Esophagus muscularis mucosa (tissue), 4 donors: ENCODE measurements at regions not wholly inside any gene's neighbourhood (a gene's known extent, or its start where the extent isn't known, plus 50 kb on each side); places are given as distances from the start of the nearest gene placed in this dataset.

Experiments
- DNase-seq: peaks from one replicate; pipeline ENCODE4 v3.0.0-alpha.2; 2017; ENCODE audit errors: extremely low spot score
- H3K27ac ChIP-seq, 4 donors: fragments of 200-600 bp; sonication (generic); replicated peaks in 1 of 4; 1 replicate in 3 of 4; 2 replicates in 1 of 4; pipeline ENCODE4 v1.5.1; 2016 to 2019; ENCODE audit warnings: mild to moderate bottlenecking in 1 of 4
- H3K27me3 ChIP-seq, 4 donors: fragments of 200-600 bp; sonication (generic); one replicate each; pipeline versions ENCODE4 v1.5.1 to v1.6.0; 2016 to 2019
- H3K36me3 ChIP-seq, 4 donors: fragments of 200-600 bp; sonication (generic); one replicate each; pipeline ENCODE4 v1.5.1; 2016 to 2019
- H3K4me1 ChIP-seq, 4 donors: fragments of 200-600 bp; sonication (generic); one replicate each; pipeline ENCODE4 v1.5.1; 2016 to 2019
- H3K4me3 ChIP-seq, 4 donors: fragments of 200-600 bp; sonication (generic); 1 replicate in 2 of 4; 2 replicates in 2 of 4; pipeline ENCODE4 v1.5.1; 2016 to 2019; ENCODE audit warnings: mild to moderate bottlenecking in 4 of 4, moderate library complexity in 1 of 4
- H3K9me3 ChIP-seq, 4 donors: fragments of 200-600 bp; sonication (generic); 1 replicate in 3 of 4; 2 replicates in 1 of 4; pipeline ENCODE4 v1.5.1; 2016 to 2019
- CTCF ChIP-seq, 3 experiments: fragments of 200-600 bp in 2 of 3; fragments of 450-650 bp in 1 of 3; sonication (generic) in 2 of 3; IDR thresholded peaks; one replicate each; pipeline ENCODE4 v1.5.1; 2017 to 2019; ENCODE audit warnings: antibody characterized with exemption in 3 of 3, mild to moderate bottlenecking in 2 of 3, moderate library complexity in 1 of 3
- EP300 ChIP-seq: sonication (generic); formaldehyde crosslinking; IDR thresholded peaks from one replicate; pipeline ENCODE4 v1.6.1; 2017; ENCODE audit warnings: antibody characterized with exemption
- POLR2A ChIP-seq: fragments of 450-650 bp; IDR thresholded peaks from one replicate; pipeline ENCODE4 v1.6.1; 2017; ENCODE audit warnings: antibody characterized with exemption, moderate library complexity, mild to moderate bottlenecking, low read depth
- POLR2AphosphoS5 ChIP-seq, 2 donors: sonication (generic); formaldehyde crosslinking; IDR thresholded peaks; one replicate each; pipeline ENCODE4 v1.6.1; 2017; ENCODE audit warnings: antibody characterized with exemption in 2 of 2
- WGBS: methylation state at CpG from one replicate; pipeline ENCODE4 v1.1.5; 2018; 5-methylcytosine and 5-hydroxymethylcytosine counted together
- intact Hi-C: fragments of 100-400 bp; cut with DNase I; formaldehyde crosslinking; loops from one replicate; pipeline ENCODE4 v1.15.1; 2023

DNA sequence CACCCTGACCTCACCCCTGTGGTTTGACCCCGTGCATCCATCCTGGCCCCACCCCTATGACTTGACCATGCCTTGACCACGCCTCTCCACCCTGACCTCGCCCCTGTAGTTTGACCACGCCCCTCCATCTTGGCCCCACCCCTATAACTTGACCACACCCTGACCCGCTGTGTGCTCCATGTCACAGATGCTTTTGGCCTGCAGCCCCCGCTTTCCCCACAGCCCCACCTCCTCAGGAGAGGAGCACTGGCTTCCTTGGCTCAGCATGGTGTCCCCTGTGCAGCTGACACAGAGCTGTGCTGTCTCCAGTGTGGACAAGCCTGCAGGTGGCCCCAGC, 269.9 kb upstream of the SFSWAP start:
- no peak overlapping the region for H3K4me3 ChIP-seq
- H3K27me3 ChIP-seq, result peaks cover 0 to 25% (median 0%) of the 10 kb centered on the region in 4 donors
- WGBS, result 89% methylated on average over 5 of the region's 6 CpGs
- H3K36me3 ChIP-seq, result no peaks in the 10 kb centered on the region
- no peaks in the 10 kb centered on the region for H3K4me1 ChIP-seq
- no peak for DNase-seq
- H3K9me3 ChIP-seq, result no peaks in the 10 kb centered on the region
- H3K27ac ChIP-seq, result no peak overlapping the region
- intact Hi-C loops, result no loop called here
- TF ChIP-seq CTCF (IDR thresholded peaks at IDR 0.05), result no peak
- no peak for TF ChIP-seq POLR2A
- no peak for TF ChIP-seq EP300
- no peak for TF ChIP-seq POLR2AphosphoS5 (IDR thresholded peaks at IDR 0.05)

DNA sequence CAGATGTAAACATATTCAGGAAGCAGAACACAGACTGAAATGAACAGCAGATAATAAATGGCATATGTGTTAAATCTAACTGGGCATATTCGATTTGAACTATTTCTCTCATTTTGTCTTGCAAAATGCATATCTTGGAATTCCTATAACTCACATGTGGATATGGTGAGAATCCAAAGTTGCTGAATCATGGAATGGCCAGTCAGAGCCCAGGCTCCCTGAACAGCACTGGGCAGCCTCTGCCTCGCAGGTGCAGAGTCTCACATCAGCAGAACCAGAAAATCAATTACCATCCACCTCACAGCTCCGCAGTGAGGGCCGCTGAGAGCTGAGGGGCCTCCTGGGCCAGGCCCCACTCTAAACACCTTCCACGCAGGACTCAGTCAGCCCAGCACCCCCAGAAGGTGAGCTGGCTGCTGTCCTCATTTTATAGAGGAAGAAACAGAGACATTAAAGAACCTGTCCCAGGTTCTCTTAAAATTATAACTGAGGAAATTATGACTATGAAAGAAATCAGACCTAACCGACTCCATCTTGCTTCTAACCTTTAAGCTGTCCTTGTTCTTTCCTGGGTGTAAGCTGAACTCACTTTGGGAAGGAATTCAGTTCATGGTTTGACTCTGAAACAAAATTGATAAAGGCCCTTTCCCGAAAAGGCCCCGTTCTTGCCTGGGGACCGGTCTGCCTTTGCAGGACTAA, 269.1 kb upstream of the SFSWAP start:
- no peaks in the 10 kb centered on the region for H3K36me3 ChIP-seq
- TF ChIP-seq POLR2A (no peak), CTCF (IDR thresholded peaks at IDR 0.05) (no peak), POLR2AphosphoS5 (IDR thresholded peaks at IDR 0.05) (no peak), EP300 (no peak)
- WGBS, result 80% methylated on average over 6 of the region's 9 CpGs
- no peaks in the 10 kb centered on the region for H3K4me1 ChIP-seq
- no peaks in the 10 kb centered on the region for H3K9me3 ChIP-seq
- H3K27ac ChIP-seq, result no peak overlapping the region
- no peak for DNase-seq
- no peak overlapping the region for H3K4me3 ChIP-seq
- intact Hi-C loops, result no loop called here
- H3K27me3 ChIP-seq, result peaks cover 0 to 24% (median 0%) of the 10 kb centered on the region in 4 donors

DNA sequence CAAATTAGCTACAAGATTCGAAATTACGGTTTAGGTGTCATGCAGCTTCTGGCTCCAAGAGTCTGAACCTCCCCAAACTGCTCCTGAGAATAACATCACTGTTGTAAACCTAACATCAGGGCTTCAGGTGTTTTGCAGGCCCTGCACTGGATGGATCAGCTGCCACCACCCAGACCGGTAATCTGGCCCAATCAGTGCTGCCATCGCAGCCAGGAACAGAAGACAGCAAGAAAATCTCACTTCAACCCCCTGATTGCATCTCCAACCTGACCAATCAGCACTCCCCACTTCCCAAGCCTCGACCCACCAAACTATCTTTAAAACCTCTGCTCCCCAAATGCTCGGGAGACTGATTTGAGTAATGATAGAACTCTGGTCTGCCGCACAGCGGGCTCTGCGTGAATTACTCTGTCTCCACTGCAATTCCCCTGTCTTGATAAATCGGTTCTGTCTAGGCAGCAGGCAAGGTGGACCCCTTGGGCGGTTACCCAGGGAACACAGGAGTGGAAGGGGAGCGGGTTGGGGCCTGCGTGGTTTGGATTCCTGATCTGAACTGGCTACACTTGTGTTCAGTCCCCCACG, 268.5 kb upstream of the SFSWAP start:
- TF ChIP-seq EP300 (no peak), CTCF (IDR thresholded peaks at IDR 0.05) (no peak), POLR2A (no peak), POLR2AphosphoS5 (IDR thresholded peaks at IDR 0.05) (no peak)
- Histone ChIP-seq H3K9me3 (no peaks in the 10 kb centered on the region), H3K36me3 (no peaks in the 10 kb centered on the region), H3K4me1 (no peaks in the 10 kb centered on the region), H3K27ac (no peak overlapping the region), H3K4me3 (no peak overlapping the region), H3K27me3 (peaks cover 0 to 23% (median 0%) of the 10 kb centered on the region in 4 donors)
- WGBS, result 81% methylated on average over 14 of the region's 14 CpGs
- DNase-seq, result no peak
- intact Hi-C loops, result no loop called here

DNA sequence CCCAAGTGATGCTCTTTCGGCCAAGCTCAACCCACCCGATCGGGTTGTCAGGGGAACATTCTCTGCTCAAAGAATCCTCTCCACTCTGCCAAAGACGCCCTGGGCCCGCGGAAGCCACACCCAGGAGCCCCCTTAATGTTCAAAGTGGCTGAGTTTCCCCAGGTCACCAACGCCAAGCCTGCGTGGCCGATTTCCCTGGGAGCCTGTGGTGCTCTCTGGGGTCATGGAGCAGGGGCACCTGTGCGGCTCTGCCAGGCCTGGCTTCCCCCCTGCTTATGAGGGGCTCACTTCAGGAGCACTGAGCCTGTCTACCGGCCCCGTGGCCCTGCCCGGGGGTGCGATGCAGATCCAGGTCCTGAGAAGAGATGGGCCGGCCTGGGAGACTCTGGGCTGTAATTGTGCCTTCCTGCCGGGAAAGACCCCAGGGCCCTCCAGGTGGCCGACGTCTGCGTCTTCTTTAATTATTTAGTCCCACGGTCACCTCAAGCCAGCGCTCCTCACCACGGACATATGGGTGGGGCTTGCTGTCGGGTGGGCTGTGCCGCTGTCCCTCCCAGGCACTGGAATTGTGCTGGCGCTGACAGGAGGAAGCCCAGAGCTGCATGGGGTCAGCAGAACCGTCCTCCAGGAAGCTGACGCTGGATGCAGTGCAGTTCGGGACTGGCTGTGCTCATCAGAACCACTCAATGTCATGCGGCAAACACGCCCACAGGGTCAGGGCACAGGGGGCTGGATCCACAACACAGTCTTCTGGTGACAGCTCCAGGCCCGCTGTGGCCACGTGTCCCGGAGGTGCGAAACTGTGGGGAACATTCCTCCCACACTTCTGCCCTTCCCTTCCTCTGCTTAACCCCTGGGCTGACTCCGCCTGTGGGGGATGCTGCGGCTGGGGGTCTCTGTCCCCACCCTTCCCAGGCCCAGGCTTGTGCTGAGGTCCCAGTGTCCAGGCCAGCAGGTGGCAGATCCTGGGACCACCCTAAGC, 267.6 kb upstream of the SFSWAP start:
- H3K27ac ChIP-seq, result no peak overlapping the region
- H3K36me3 ChIP-seq, result no peaks in the 10 kb centered on the region
- WGBS, result 72% methylated on average over 22 of the region's 36 CpGs
- no peaks in the 10 kb centered on the region for H3K4me1 ChIP-seq
- DNase-seq, result no peak
- TF ChIP-seq POLR2A, result no peak
- TF ChIP-seq POLR2AphosphoS5 (IDR thresholded peaks at IDR 0.05), result no peak
- no peak overlapping the region for H3K4me3 ChIP-seq
- intact Hi-C loops, result no loop called here
- peaks cover 0 to 22% (median 0%) of the 10 kb centered on the region in 4 donors for H3K27me3 ChIP-seq
- peaks cover 0 to 3% (median under 1%) of the 10 kb centered on the region in 4 donors for H3K9me3 ChIP-seq
